HCT116 (cell line): ENCODE measurements at regions not wholly inside any gene's neighbourhood (a gene's known extent, or its start where the extent isn't known, plus 50 kb on each side); places are given as distances from the start of the nearest gene placed in this dataset.

Source experiments
- ATAC-seq: fragments of 200-7000 bp; cut with Tn5 transposase; 2 replicates; pipeline ENCODE4 v1.9.1; 2020; ENCODE audit warnings: mild to moderate bottlenecking, moderate library complexity
- BruUV-seq: library from RNA; stranded (reverse); fragments of 400-500 nt; replicated peaks from 2 replicates; lab custom pipeline; 2021; lab: Mats Ljungman, UMichigan
- CTCF ChIA-PET: fragments of 300-600 bp; sonication (Branson Sonifier 250); formaldehyde crosslinking; loops from one replicate; lab custom pipeline; 2021; ENCODE audit warnings: antibody characterized with exemption; lab: Charles Lee
- POLR2A ChIA-PET: fragments of 300-600, 350-600 bp; sonication (Branson Sonifier 250); formaldehyde crosslinking; loops from one replicate; lab custom pipeline; 2021; ENCODE audit warnings: antibody characterized with exemption; lab: Charles Lee
- RAD21 ChIA-PET, 2 experiments: fragments of 300-600 bp; sonication (Branson Sonifier 250); formaldehyde crosslinking; loops; one replicate each; lab custom pipeline; 2023; ENCODE audit warnings: low total read pairs in 2 of 2; ENCODE audit not compliant: uncharacterized antibody in 2 of 2, unreplicated experiment in 2 of 2, low non-redundant PET in 1 of 2; lab: Charles Lee
- DNase-seq: peaks from one replicate; pipeline ENCODE4 v3.0.0-alpha.2; 2010; ENCODE audit warnings: low read depth, low spot score
- H2AFZ ChIP-seq: fragments of 200-600 bp; shearing (Covaris generic), sonication (generic); 2 replicates; pipeline ENCODE4 v1.6.1; 2017; ENCODE audit warnings: low read depth, mixed run types, mixed read lengths, antibody characterized with exemption, low read length; ENCODE audit not compliant: poor library complexity, severe bottlenecking
- H3K27ac ChIP-seq: 2 replicates; pipeline ENCODE4 v1.5.1; 2012; ENCODE audit warnings: low read depth, low read length
- H3K27me3 ChIP-seq: fragments of 200-600 bp; sonication (generic); 2 replicates; pipeline ENCODE4 v1.6.1; 2016; ENCODE audit warnings: mixed run types, low read length, mixed read lengths; ENCODE audit not compliant: insufficient read depth
- H3K36me3 ChIP-seq, 2 experiments: fragments of 200-500 bp in 1 of 2; fragments of 200-600 bp in 1 of 2; sonication (Bioruptor generic) in 1 of 2; sonication (generic) in 1 of 2; 2 replicates each; pipeline versions ENCODE4 v1.5.1 to v1.6.1; 2014 to 2016; ENCODE audit warnings: low read length in 2 of 2, inconsistent platforms in 1 of 2, mixed read lengths in 1 of 2, mixed run types in 1 of 2; ENCODE audit not compliant: insufficient read depth in 2 of 2, control insufficient read depth in 1 of 2
- H3K4me1 ChIP-seq, 2 experiments: fragments of 200-600 bp in 1 of 2; sonication (generic) in 1 of 2; 2 replicates each; pipeline versions ENCODE4 v1.5.1 to v1.6.1; 2012 to 2017; ENCODE audit warnings: low read length in 2 of 2, inconsistent platforms in 1 of 2, mild to moderate bottlenecking in 1 of 2, mixed read lengths in 1 of 2, mixed run types in 1 of 2, moderate library complexity in 1 of 2; ENCODE audit not compliant: insufficient read depth in 2 of 2, control insufficient read depth in 1 of 2
- H3K4me2 ChIP-seq: fragments of 200-600 bp; sonication (generic); 2 replicates; pipeline ENCODE4 v1.6.1; 2017; ENCODE audit warnings: mixed run types, low read length, mixed read lengths
- H3K4me3 ChIP-seq, 2 experiments: fragments of 200-600 bp in 1 of 2; sonication (generic) in 1 of 2; replicated peaks in 1 of 2; 2 replicates each; pipeline ENCODE4 v1.5.1; 2011 to 2016; ENCODE audit warnings: low read length in 2 of 2, control low read depth in 1 of 2, low read depth in 1 of 2, mild to moderate bottlenecking in 1 of 2, mixed read lengths in 1 of 2, mixed run types in 1 of 2
- H3K79me2 ChIP-seq: fragments of 200-600 bp; sonication (generic); 2 replicates; pipeline ENCODE4 v1.6.1; 2017; ENCODE audit warnings: mild to moderate bottlenecking, mixed run types, low read length, moderate library complexity, mixed read lengths; ENCODE audit not compliant: insufficient read depth
- H3K9ac ChIP-seq: fragments of 200-600 bp; sonication (generic); 2 replicates; pipeline ENCODE4 v1.6.1; 2016; ENCODE audit warnings: low read length, mixed read lengths
- H3K9me2 ChIP-seq: fragments of 200-600 bp; sonication (generic), shearing (Covaris generic); 2 replicates; pipeline ENCODE4 v1.6.1; 2017; ENCODE audit warnings: mixed run types, mild to moderate bottlenecking, moderate library complexity; ENCODE audit not compliant: insufficient read depth
- H3K9me3 ChIP-seq, 2 experiments: fragments of 200-500 bp in 1 of 2; fragments of 200-600 bp in 1 of 2; sonication (Bioruptor generic) in 1 of 2; sonication (generic) in 1 of 2; 2 replicates each; pipeline ENCODE4 v1.6.1; 2014 to 2017; ENCODE audit warnings: low read length in 2 of 2, mixed read lengths in 2 of 2, inconsistent platforms in 1 of 2, low read depth in 1 of 2, mild to moderate bottlenecking in 1 of 2, mixed run types in 1 of 2, moderate library complexity in 1 of 2; ENCODE audit not compliant: control insufficient read depth in 1 of 2, insufficient read depth in 1 of 2
- H4K20me1 ChIP-seq: fragments of 200-600 bp; sonication (generic), shearing (Covaris generic); 2 replicates; pipeline ENCODE4 v1.6.1; 2017; ENCODE audit warnings: mixed run types, mild to moderate bottlenecking, moderate library complexity; ENCODE audit not compliant: insufficient read depth
- CBX3 ChIP-seq: IDR thresholded peaks from 2 replicates; pipeline ENCODE4 v1.6.1; 2012; ENCODE audit warnings: low read depth
- JUND ChIP-seq: IDR thresholded peaks from 2 replicates; pipeline ENCODE4 v1.6.1; 2012
- SIN3A ChIP-seq: IDR thresholded peaks from 2 replicates; pipeline ENCODE4 v1.6.1; 2012; ENCODE audit warnings: low read depth
- TCF7L2 ChIP-seq: IDR thresholded peaks from 2 replicates; pipeline ENCODE4 v1.7.0; 2011; ENCODE audit warnings: borderline replicate concordance, inconsistent platforms; ENCODE audit not compliant: insufficient read depth, insufficient read length; ENCODE audit errors: extremely low read depth
- YY1 ChIP-seq: IDR thresholded peaks from 2 replicates; pipeline ENCODE4 v1.6.1; 2011; ENCODE audit warnings: low read length, low read depth, moderate library complexity, mild to moderate bottlenecking; ENCODE audit not compliant: insufficient replicate concordance; ENCODE audit errors: extremely low read depth
- intact Hi-C: fragments of 100-400 bp; cut with micrococcal nuclease; formaldehyde crosslinking; loops from 2 replicates; pipeline ENCODE4 v1.10.0; 2022
- TF ChIP-seq, protein P1 (sequence below), 3 experiments: fragments of 200-600 bp in 1 of 3; sonication (generic) in 1 of 3; IDR thresholded peaks in 2 of 3; conservative IDR thresholded peaks in 1 of 3; 2 replicates each; pipeline ENCODE4 v1.5.1; 2012 to 2017; ENCODE audit warnings: low read depth in 2 of 3, low read length in 2 of 3, antibody characterized with exemption in 1 of 3, borderline replicate concordance in 1 of 3, control low read depth in 1 of 3, mild to moderate bottlenecking in 1 of 3, mixed read lengths in 1 of 3, mixed run types in 1 of 3, moderate library complexity in 1 of 3; ENCODE audit not compliant: insufficient read depth in 1 of 3
- TF ChIP-seq, protein P2 (sequence below): IDR thresholded peaks from 2 replicates; pipeline ENCODE4 v1.6.1; 2012

DNA sequence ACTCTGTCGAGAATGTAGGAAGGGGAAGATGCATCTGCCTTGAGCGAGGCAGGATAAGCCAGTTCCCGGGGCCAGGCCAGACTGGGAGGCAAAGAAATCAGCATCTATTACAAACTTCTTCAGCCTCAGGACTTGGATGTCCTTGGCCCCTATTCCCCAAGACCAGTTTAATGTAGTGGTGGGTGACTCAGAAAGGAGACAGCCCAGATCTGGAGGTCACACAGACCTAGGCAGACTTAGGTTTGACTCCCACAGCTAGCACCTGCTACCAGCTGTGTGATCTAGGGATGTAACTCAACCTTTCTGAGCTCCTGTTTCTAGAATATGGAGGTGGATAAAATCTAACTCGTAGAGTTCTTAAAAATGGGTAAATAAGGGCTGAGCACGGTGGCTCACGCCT is 409.5 kb upstream of the PROK2 start:
- DNase-seq (no peak), ATAC-seq (no peak)
- Histone ChIP-seq H3K79me2 (no peaks in the 10 kb centered on the region), H4K20me1 (no peaks in the 10 kb centered on the region), H3K36me3 (no peaks in the 10 kb centered on the region), H3K4me3 (no peak overlapping the region), H3K9me3 (no peaks in the 10 kb centered on the region), H3K9ac (no peak overlapping the region), H3K4me2 (no peak overlapping the region), H3K4me1 (no peaks in the 10 kb centered on the region), H3K9me2 (no peaks in the 10 kb centered on the region), H3K27me3 (peaks cover 11% of the 10 kb centered on the region), H3K27ac (no peak overlapping the region), H2AFZ (no peak overlapping the region)
- TF ChIP-seq, protein P1, sequence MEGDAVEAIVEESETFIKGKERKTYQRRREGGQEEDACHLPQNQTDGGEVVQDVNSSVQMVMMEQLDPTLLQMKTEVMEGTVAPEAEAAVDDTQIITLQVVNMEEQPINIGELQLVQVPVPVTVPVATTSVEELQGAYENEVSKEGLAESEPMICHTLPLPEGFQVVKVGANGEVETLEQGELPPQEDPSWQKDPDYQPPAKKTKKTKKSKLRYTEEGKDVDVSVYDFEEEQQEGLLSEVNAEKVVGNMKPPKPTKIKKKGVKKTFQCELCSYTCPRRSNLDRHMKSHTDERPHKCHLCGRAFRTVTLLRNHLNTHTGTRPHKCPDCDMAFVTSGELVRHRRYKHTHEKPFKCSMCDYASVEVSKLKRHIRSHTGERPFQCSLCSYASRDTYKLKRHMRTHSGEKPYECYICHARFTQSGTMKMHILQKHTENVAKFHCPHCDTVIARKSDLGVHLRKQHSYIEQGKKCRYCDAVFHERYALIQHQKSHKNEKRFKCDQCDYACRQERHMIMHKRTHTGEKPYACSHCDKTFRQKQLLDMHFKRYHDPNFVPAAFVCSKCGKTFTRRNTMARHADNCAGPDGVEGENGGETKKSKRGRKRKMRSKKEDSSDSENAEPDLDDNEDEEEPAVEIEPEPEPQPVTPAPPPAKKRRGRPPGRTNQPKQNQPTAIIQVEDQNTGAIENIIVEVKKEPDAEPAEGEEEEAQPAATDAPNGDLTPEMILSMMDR (IDR thresholded peaks at IDR 0.05 in 2 of 3, conservative IDR thresholded peaks at IDR 0.05 in 1 of 3; ENCODE audit: borderline replicate concordance in 1 of 3, insufficient read depth in 1 of 3, low read depth in 2 of 3, low read length in 2 of 3), result no peak
- TF ChIP-seq SIN3A, result no peak
- TF ChIP-seq TCF7L2, result no peak
- RAD21 ChIA-PET, result no interaction called here
- intact Hi-C loops, result no loop called here
- CTCF ChIA-PET, result no interaction called here
- BruUV-seq, result no TSS peak
- POLR2A ChIA-PET, result no interaction called here

DNA sequence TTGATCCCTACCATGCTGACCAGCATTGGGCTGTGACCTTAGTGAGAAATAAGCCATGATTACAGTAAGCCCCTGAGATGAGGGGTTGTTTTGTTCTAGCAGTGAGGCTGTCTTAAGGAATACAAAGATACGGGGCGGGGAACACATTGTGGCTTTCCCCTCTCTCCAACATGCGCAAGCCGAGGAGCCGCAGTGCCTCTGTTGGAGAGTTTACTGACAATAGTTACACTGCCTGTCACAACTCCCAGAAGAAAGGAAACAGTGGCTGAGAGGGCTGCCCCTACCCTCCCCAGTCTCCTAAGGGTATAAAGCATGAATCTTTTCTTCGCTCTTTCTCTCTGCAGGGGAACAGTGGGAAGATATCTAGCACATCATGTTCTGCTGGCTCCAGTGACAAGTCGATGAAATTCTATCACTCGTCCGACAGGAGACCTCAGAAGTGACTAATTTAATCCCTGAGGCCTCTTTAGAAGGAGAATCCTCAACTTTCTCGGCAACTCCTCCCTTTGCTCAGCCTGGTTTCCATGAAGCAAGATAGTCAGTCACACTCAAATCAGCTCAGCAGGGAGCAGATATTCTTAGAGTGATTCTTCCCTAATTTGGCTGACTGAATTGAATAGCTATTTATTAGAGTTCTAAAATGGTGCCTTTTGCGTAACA is 409.0 kb upstream of the PROK2 start:
- ChIA-PET RAD21 (no interaction called here), CTCF (no interaction called here), POLR2A (no interaction called here)
- Histone ChIP-seq H3K4me1 (no peaks in the 10 kb centered on the region), H3K27me3 (peaks cover 7% of the 10 kb centered on the region), H3K79me2 (no peaks in the 10 kb centered on the region), H3K9me2 (no peaks in the 10 kb centered on the region), H3K27ac (no peak overlapping the region), H3K9me3 (no peaks in the 10 kb centered on the region), H3K4me2 (no peak overlapping the region), H3K36me3 (no peaks in the 10 kb centered on the region), H2AFZ (no peak overlapping the region), H4K20me1 (no peaks in the 10 kb centered on the region), H3K4me3 (no peak overlapping the region), H3K9ac (no peak overlapping the region)
- intact Hi-C loops, result no loop called here
- no TSS peak for BruUV-seq
- DNase-seq, result no peak
- no peak for ATAC-seq
- TF ChIP-seq YY1 (no peak), JUND (no peak), CBX3 (no peak)
- TF ChIP-seq, protein P2, sequence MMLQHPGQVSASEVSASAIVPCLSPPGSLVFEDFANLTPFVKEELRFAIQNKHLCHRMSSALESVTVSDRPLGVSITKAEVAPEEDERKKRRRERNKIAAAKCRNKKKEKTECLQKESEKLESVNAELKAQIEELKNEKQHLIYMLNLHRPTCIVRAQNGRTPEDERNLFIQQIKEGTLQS, result no peak
